Spinal cord (tissue), 9 donors: ENCODE measurements at regions not wholly inside any gene's neighbourhood (a gene's known extent, or its start where the extent isn't known, plus 50 kb on each side); places are given as distances from the start of the nearest gene placed in this dataset.
"Not testable (repeated sequence)": the region's sequence is repeated elsewhere in the genome, so short reads cannot be mapped to it uniquely, and the experiment has no call there.

Experiments used
- DNase-seq, 6 donors: peaks; one replicate each; pipeline versions ENCODE4 v3.0.0 to v3.0.0-alpha.2; 2013 to 2015; ENCODE audit warnings: low spot score in 6 of 6, low read depth in 4 of 6
- H3K27ac ChIP-seq: one replicate; pipeline ENCODE4 v1.5.1; 2013; ENCODE audit warnings: low read depth, low read length, control low read depth
- H3K27me3 ChIP-seq: one replicate; pipeline ENCODE4 v1.6.1; 2013; ENCODE audit warnings: low read length; ENCODE audit not compliant: control insufficient read depth, insufficient read depth
- H3K36me3 ChIP-seq: one replicate; pipeline ENCODE4 v1.6.1; 2013; ENCODE audit warnings: low read length; ENCODE audit not compliant: control insufficient read depth, insufficient read depth
- H3K4me1 ChIP-seq: one replicate; pipeline ENCODE4 v1.6.1; 2013; ENCODE audit warnings: low read length; ENCODE audit not compliant: control insufficient read depth, insufficient read depth
- H3K4me3 ChIP-seq: one replicate; pipeline ENCODE4 v1.5.1; 2013; ENCODE audit warnings: low read depth, low read length, control low read depth
- H3K9me3 ChIP-seq: one replicate; pipeline ENCODE4 v1.6.1; 2013; ENCODE audit warnings: low read length; ENCODE audit not compliant: control insufficient read depth, insufficient read depth
- WGBS: methylation state at CpG from one replicate; pipeline ENCODE4 v1.1.5; 2013; ENCODE audit warnings: missing lambda C conversion rate; ENCODE audit not compliant: insufficient coverage; 5-methylcytosine and 5-hydroxymethylcytosine counted together
- donor health status: healthy.

DNA sequence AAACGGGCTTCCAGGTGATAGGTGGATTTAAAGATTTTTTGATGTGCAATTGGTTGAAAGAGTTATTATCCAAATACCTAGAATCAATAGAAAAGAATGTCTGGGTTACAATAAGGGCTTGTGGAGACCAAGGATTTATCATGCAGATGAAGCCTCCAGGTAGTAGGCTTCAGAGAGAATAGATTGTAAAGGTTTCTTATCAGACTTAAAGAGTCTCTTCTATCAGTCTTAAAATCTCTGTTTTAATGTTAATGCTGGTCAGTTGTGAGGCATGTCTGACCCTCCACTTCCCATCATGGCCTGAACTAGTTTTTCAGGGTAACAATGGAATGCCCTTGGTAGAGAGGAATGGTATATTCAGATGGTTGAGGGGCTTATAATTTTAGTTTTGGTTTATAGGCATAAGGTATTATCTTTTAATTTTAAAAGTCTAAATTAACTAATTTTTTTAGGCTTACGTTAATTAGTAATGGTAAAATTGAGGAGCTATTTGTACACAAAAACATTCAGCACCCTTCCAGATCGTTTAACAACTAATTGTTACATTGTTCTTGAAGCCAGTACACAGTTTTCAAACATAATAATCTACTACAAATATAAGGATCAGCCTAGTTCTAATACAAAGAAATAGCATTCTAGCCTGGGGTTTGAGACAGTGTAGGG is 704.2 kb upstream of the MBL2 start:
- no peak overlapping the region for H3K27ac ChIP-seq
- H3K4me3 ChIP-seq, result no peak overlapping the region
- no peaks in the 10 kb centered on the region for H3K27me3 ChIP-seq
- no peaks in the 10 kb centered on the region for H3K36me3 ChIP-seq
- no peaks in the 10 kb centered on the region for H3K4me1 ChIP-seq
- no CpG with 5 or more reads among the region's 3 CpGs for WGBS
- no peaks in the 10 kb centered on the region for H3K9me3 ChIP-seq
- DNase-seq, result no peak

GRCh38 chr10:53469383-53469782 is 696.8 kb upstream of the MBL2 start:
- Histone ChIP-seq H3K9me3 (no peaks in the 10 kb centered on the region), H3K4me3 (no peak overlapping the region), H3K4me1 (no peaks in the 10 kb centered on the region), H3K27ac (no peak overlapping the region), H3K27me3 (no peaks in the 10 kb centered on the region), H3K36me3 (no peaks in the 10 kb centered on the region)
- WGBS, result no CpG with 5 or more reads among the region's 2 CpGs
- no peak for DNase-seq

DNA sequence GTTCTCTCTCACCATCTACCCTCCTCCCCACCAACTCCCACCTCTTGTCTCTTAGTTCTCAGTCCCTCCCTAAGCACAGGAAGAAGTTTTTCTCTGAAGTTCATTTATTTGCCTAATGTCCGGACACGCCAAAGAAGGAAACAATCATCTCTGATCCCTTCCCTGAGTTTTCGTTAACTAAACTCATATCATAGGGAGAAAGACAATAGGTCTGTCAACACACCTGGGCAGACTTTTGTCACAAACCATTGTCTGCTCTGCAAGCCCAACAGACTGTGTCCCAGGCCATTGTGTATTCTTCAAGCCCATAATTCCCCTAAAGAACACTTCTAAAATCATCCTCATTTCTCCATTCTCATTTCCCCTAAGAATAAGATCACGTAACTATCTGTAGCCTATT is 691.0 kb upstream of the MBL2 start:
- no peak for DNase-seq
- no peaks in the 10 kb centered on the region for H3K36me3 ChIP-seq
- H3K4me1 ChIP-seq, result no peaks in the 10 kb centered on the region
- H3K27ac ChIP-seq, result no peak overlapping the region
- H3K27me3 ChIP-seq, result no peaks in the 10 kb centered on the region
- no peak overlapping the region for H3K4me3 ChIP-seq
- no peaks in the 10 kb centered on the region for H3K9me3 ChIP-seq
- 83% methylated on average over 3 of the region's 4 CpGs for WGBS

GRCh38 chr10:53458007-53458406 is 685.4 kb upstream of the MBL2 start:
- Histone ChIP-seq H3K27me3 (no peaks in the 10 kb centered on the region), H3K4me1 (no peaks in the 10 kb centered on the region), H3K36me3 (no peaks in the 10 kb centered on the region), H3K4me3 (no peak overlapping the region), H3K27ac (no peak overlapping the region), H3K9me3 (no peaks in the 10 kb centered on the region)
- no peak for DNase-seq
- no CpG with 5 or more reads among the region's 1 CpG for WGBS

DNA sequence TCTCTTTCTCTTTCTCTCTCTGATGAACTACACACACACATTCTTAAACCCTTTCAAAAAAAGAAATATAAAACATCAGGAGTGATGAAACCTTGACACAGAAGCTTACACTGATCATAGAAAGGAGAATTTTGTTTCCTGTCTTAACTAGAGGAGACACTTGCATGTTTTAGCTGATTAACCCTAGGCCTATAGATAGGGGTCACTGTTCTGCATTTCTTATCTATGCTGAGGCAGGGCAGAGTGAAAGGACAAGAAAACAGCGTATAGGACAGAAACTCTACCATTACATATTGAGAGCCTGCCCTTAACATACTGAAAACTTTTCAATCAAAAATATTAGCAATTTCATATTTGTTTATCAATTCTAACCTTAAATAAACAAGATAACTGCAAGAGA is 680.6 kb upstream of the MBL2 start:
- WGBS, result no CpG with 5 or more reads among the region's 1 CpG
- Histone ChIP-seq H3K36me3 (no peaks in the 10 kb centered on the region), H3K9me3 (no peaks in the 10 kb centered on the region), H3K27me3 (no peaks in the 10 kb centered on the region), H3K27ac (no peak overlapping the region), H3K4me1 (no peaks in the 10 kb centered on the region), H3K4me3 (no peak overlapping the region)
- no peak for DNase-seq

DNA sequence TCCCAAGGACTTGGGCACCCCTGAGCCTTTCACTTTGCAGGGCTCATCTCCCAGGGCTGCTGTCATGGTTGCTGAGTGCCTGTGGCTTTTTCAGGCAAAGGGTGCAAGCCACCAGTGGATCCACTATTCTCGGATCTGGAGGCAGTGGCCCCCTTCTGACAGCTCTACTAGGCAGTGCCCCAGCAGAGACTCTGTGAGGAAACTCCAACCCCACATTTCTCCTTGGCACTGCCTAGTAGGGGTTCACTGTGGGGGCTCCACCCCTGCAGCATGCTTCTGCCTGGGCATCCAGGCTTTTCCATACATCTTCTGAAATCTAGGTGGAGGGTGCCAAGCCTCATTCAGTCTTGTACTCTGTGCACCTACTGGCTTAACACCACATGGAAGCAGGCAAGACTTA is 675.0 kb upstream of the MBL2 start:
- H3K9me3 ChIP-seq, result peaks cover 6% of the 10 kb centered on the region
- H3K36me3 ChIP-seq, result no peaks in the 10 kb centered on the region
- H3K27me3 ChIP-seq, result no peaks in the 10 kb centered on the region
- H3K27ac ChIP-seq, result no peak overlapping the region
- H3K4me3 ChIP-seq, result no peak overlapping the region
- WGBS, result 62% methylated on average over 1 of the region's 1 CpG
- H3K4me1 ChIP-seq, result no peaks in the 10 kb centered on the region
- no peak for DNase-seq

DNA sequence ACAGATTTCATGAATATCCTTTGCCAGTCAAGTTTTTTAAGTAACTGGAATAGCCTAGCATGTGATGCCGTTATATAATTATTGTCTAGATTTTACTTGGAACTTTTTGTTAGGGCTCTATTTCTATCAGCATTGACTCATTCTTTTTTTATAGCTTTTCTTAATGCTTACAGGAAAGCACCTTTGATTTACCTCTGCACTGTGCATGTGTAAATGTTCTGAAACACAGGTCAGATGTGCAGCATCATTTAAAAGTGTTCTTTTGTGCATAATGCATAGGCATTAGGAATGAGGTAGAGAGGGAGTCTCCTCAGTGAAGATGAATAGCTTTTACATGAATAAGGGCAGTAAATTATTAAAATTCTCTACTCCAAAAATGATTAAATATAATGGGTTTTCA is 669.3 kb upstream of the MBL2 start:
- H3K9me3 ChIP-seq, result no peaks in the 10 kb centered on the region
- WGBS, result no CpG with 5 or more reads among the region's 1 CpG
- no peak overlapping the region for H3K4me3 ChIP-seq
- no peak overlapping the region for H3K27ac ChIP-seq
- H3K27me3 ChIP-seq, result no peaks in the 10 kb centered on the region
- H3K36me3 ChIP-seq, result no peaks in the 10 kb centered on the region
- no peak for DNase-seq
- H3K4me1 ChIP-seq, result no peaks in the 10 kb centered on the region

DNA sequence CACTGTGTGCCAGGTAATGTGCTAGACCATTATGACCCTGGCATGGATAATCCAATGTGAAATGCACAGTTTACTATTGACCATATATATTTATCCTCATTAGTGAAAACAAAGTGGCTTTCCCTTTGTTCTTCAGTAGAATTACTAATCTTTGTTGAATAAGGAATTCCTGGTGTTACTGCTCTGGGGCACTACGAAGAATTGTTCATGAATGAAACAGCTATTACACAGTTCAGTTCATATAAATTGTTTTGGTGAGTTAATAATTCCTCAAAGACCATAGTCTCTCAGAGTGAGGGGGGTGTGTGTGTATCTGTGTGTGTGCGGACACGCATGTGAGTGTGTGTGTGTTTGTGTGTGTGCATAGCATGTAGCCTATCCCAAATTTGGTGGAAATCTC is 668.0 kb upstream of the MBL2 start:
- Histone ChIP-seq H3K27me3 (no peaks in the 10 kb centered on the region), H3K4me1 (no peaks in the 10 kb centered on the region), H3K27ac (no peak overlapping the region), H3K9me3 (no peaks in the 10 kb centered on the region), H3K4me3 (no peak overlapping the region), H3K36me3 (no peaks in the 10 kb centered on the region)
- DNase-seq, result no peak
- no CpG with 5 or more reads among the region's 3 CpGs for WGBS

GRCh38 chr10:53439075-53439474 is 666.5 kb upstream of the MBL2 start:
- not testable (repeated sequence) for H3K36me3 ChIP-seq, H3K4me3 ChIP-seq, H3K27ac ChIP-seq, H3K27me3 ChIP-seq, H3K9me3 ChIP-seq, H3K4me1 ChIP-seq, DNase-seq
- WGBS, result 66% methylated on average over 7 of the region's 9 CpGs

- no CpG with 5 or more reads among the region's 4 CpGs for WGBS
- no peaks in the 10 kb centered on the region for H3K9me3 ChIP-seq
- H3K4me1 ChIP-seq, result no peaks in the 10 kb centered on the region
- H3K27me3 ChIP-seq, result no peaks in the 10 kb centered on the region
- H3K36me3 ChIP-seq, result no peaks in the 10 kb centered on the region
- DNase-seq, result peak in 4 of 6 donors; percentile 6 to 41 (median 20)
- no peak overlapping the region for H3K27ac ChIP-seq
- H3K4me3 ChIP-seq, result no peak overlapping the region
Measured at GRCh38 chr10:53434413-53434812, 661.8 kb upstream of the MBL2 start.
